Right lobe of liver (tissue), 6 donors: ENCODE measurements at regions not wholly inside any gene's neighbourhood (a gene's known extent, or its start where the extent isn't known, plus 50 kb on each side); places are given as distances from the start of the nearest gene placed in this dataset.

ENCODE experiments used
- ATAC-seq, 4 donors: fragments of 200-7000 bp; cut with Tn5 transposase; one replicate each; pipeline ENCODE4 v1.9.1; 2020; ENCODE audit warnings: mild to moderate bottlenecking in 4 of 4, moderate library complexity in 4 of 4
- DNase-seq, 3 donors: peaks; one replicate each; pipeline ENCODE4 v3.0.0-alpha.2; 2020
- H3K27ac ChIP-seq, 3 donors: fragments of 200-600 bp; one replicate each; pipeline ENCODE4 v1.8.0; 2022
- H3K27me3 ChIP-seq, 2 donors: fragments of 200-600 bp; one replicate each; pipeline ENCODE4 v1.8.0; 2022
- H3K36me3 ChIP-seq, 4 donors: fragments of 200-600 bp; sonication (generic) in 1 of 4; one replicate each; pipeline versions ENCODE4 v1.5.1 to v1.8.0; 2017 to 2022; ENCODE audit warnings: control low read depth in 1 of 4
- H3K4me1 ChIP-seq, 4 donors: fragments of 200-600 bp; sonication (generic) in 1 of 4; one replicate each; pipeline versions ENCODE4 v1.5.1 to v1.8.0; 2017 to 2022; ENCODE audit warnings: control low read depth in 1 of 4
- H3K4me3 ChIP-seq, 3 donors: fragments of 200-600 bp; one replicate each; pipeline ENCODE4 v1.8.0; 2022
- H3K9me3 ChIP-seq, 4 donors: fragments of 200-600 bp; sonication (generic) in 1 of 4; one replicate each; pipeline versions ENCODE4 v1.5.1 to v1.8.0; 2017 to 2022; ENCODE audit warnings: control low read depth in 1 of 4
- POLR2A ChIP-seq: fragments of 450-650 bp; IDR thresholded peaks from one replicate; pipeline ENCODE4 v1.6.1; 2017; ENCODE audit warnings: antibody characterized with exemption, mild to moderate bottlenecking
- WGBS: methylation state at CpG from one replicate; pipeline ENCODE4 v1.1.6; 2018; ENCODE audit warnings: low coverage, low lambda C conversion rate; ENCODE audit not compliant: insufficient coverage; ENCODE audit errors: missing lambda C conversion rate; 5-methylcytosine and 5-hydroxymethylcytosine counted together
- intact Hi-C, 2 donors: fragments of 100-400 bp; cut with DNase I; formaldehyde crosslinking; loops; one replicate each; pipeline versions ENCODE4 v1.11.2 to v1.14.1; 2022
- TF ChIP-seq, protein P1 (sequence below), 4 donors: fragments of 200-600 bp in 3 of 4; fragments of 450-650 bp in 1 of 4; IDR thresholded peaks; one replicate each; pipeline versions ENCODE4 v1.5.1 to v1.8.0; 2016 to 2022; ENCODE audit warnings: antibody characterized with exemption in 4 of 4, mild to moderate bottlenecking in 2 of 4
- donor health status: DM: no; HTN: yes; CAD: no.
- donor health status: DM: no; HTN: no; CAD: no.
- donor health status: DM: no; HTN: no; CAD: no.
- donor health status: DM: no; HTN: yes; CAD: no.
- donor health status: DM: no; HTN: yes; CAD: no.

DNA sequence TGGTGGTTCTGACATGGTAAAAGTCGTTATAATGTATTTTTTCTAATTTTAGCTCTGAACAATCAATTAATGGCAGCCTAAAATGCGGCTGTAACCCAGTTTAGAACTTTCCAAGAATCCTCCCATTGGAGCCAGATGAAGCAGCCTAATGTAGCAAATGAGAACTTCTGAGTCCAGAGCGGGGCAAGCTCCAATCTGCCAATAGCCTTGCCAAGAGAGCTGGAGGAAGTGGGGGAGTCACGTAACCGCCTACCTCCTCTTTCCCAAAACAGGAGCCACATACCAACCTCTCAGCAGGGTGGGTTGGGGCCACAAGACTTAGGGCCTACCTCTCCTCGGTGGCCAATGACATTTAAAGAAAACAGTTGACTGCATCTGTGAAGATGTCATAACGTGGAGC, 230.6 kb downstream of the SOD2 start:
- ATAC-seq (no peak), DNase-seq (no peak)
- intact Hi-C loops = loop anchor here in 1 of 2 donors (10.0 kb wide), 1 partner anchor 288 kb away; no protein-coding TSS in a partner anchor
- Histone ChIP-seq H3K9me3 (no peaks in the 10 kb centered on the region), H3K4me1 (no peaks in the 10 kb centered on the region), H3K4me3 (no peak overlapping the region), H3K36me3 (no peaks in the 10 kb centered on the region), H3K27me3 (no peaks in the 10 kb centered on the region), H3K27ac (no peak overlapping the region)
- TF ChIP-seq, protein P1, sequence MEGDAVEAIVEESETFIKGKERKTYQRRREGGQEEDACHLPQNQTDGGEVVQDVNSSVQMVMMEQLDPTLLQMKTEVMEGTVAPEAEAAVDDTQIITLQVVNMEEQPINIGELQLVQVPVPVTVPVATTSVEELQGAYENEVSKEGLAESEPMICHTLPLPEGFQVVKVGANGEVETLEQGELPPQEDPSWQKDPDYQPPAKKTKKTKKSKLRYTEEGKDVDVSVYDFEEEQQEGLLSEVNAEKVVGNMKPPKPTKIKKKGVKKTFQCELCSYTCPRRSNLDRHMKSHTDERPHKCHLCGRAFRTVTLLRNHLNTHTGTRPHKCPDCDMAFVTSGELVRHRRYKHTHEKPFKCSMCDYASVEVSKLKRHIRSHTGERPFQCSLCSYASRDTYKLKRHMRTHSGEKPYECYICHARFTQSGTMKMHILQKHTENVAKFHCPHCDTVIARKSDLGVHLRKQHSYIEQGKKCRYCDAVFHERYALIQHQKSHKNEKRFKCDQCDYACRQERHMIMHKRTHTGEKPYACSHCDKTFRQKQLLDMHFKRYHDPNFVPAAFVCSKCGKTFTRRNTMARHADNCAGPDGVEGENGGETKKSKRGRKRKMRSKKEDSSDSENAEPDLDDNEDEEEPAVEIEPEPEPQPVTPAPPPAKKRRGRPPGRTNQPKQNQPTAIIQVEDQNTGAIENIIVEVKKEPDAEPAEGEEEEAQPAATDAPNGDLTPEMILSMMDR (IDR thresholded peaks at IDR 0.05) = no peak
- no peak for TF ChIP-seq POLR2A
- WGBS = 56% methylated on average over 5 of the region's 7 CpGs

DNA sequence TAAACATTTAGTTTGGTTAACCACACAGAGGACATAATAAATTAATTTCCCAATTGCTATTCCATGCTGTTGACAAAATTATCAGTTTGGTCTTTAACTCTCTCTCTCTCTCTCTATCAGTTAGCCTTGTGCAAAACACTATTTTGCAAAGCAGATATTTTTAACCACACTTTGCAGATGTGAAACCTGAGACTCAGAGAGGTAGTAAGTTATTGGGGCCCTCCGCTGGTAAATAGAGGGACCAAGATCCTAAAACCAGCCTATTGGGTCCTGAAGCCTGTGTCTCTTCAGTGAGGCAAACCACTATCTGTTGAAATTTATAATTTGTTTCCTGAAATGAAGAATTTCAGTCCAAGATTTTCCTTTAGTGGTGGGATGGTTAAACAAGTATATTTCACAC, 231.0 kb downstream of the SOD2 start:
- Histone ChIP-seq H3K36me3 (no peaks in the 10 kb centered on the region), H3K9me3 (no peaks in the 10 kb centered on the region), H3K27me3 (no peaks in the 10 kb centered on the region), H3K4me1 (no peaks in the 10 kb centered on the region), H3K4me3 (no peak overlapping the region), H3K27ac (no peak overlapping the region)
- DNase-seq = no peak
- intact Hi-C loops = loop anchor here in 1 of 2 donors (10.0 kb wide), 1 partner anchor 287 kb away; no protein-coding TSS in a partner anchor
- 90% methylated on average over 1 of the region's 1 CpG for WGBS
- no peak for TF ChIP-seq POLR2A
- TF ChIP-seq, protein P1 (IDR thresholded peaks at IDR 0.05) = no peak
- ATAC-seq = no peak

DNA sequence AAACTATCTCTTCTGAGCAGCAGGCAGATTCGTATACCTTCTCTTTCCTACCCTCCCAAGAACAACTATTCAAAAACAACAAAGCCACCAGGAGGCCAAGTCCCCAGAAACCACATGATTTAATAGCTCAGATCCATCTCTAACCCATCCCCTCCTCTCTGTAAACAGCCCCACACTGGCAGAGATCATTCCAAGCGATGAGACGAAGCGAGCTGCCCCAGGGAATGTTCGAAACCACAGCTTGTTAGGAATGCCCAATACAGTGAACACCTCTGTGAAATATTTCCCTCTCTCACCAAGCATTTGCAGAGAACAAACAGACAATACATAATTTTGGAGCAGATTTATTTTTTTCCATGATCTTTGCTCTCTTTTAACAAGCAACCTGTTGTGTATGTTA, 231.8 kb downstream of the SOD2 start:
- H3K9me3 ChIP-seq = no peaks in the 10 kb centered on the region
- intact Hi-C loops = loop anchor here in 1 of 2 donors (10.0 kb wide), 1 partner anchor 286 kb away; no protein-coding TSS in a partner anchor
- WGBS = 83% methylated on average over 5 of the region's 5 CpGs
- H3K27ac ChIP-seq = no peak overlapping the region
- TF ChIP-seq, protein P1 (IDR thresholded peaks at IDR 0.05) = no peak
- no peak for TF ChIP-seq POLR2A
- H3K27me3 ChIP-seq = no peaks in the 10 kb centered on the region
- ATAC-seq (no peak), DNase-seq (no peak)
- H3K4me3 ChIP-seq = no peak overlapping the region
- no peaks in the 10 kb centered on the region for H3K36me3 ChIP-seq
- no peaks in the 10 kb centered on the region for H3K4me1 ChIP-seq

DNA sequence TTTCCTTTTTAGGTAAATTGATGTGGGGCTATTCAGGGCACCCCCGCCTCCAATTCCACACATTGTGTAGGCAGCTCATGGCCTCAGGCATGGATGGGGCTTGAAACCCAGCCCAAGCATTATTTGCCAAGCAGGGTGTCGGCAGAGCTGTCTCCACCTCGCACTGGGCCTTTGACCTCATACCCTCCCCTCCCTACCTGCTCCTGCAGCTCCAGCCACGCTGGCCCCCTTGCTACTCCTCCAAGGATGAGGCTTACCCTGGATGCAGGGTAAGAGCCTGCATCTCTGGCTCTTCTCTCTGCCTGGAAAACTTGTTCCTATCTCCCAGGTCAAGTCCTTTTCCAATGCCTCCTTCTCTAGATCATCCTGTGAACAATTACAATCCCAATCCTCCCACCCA, 232.6 kb downstream of the SOD2 start:
- no peak for ATAC-seq
- DNase-seq = no peak
- H3K4me3 ChIP-seq = no peak overlapping the region
- intact Hi-C loops = loop anchor here in 1 of 2 donors (10.0 kb wide), 1 partner anchor 286 kb away; no protein-coding TSS in a partner anchor
- no peaks in the 10 kb centered on the region for H3K9me3 ChIP-seq
- WGBS = 60% methylated on average over 1 of the region's 4 CpGs
- no peaks in the 10 kb centered on the region for H3K4me1 ChIP-seq
- no peaks in the 10 kb centered on the region for H3K27me3 ChIP-seq
- no peak for TF ChIP-seq POLR2A
- TF ChIP-seq, protein P1 (IDR thresholded peaks at IDR 0.05) = no peak
- no peak overlapping the region for H3K27ac ChIP-seq
- no peaks in the 10 kb centered on the region for H3K36me3 ChIP-seq

DNA sequence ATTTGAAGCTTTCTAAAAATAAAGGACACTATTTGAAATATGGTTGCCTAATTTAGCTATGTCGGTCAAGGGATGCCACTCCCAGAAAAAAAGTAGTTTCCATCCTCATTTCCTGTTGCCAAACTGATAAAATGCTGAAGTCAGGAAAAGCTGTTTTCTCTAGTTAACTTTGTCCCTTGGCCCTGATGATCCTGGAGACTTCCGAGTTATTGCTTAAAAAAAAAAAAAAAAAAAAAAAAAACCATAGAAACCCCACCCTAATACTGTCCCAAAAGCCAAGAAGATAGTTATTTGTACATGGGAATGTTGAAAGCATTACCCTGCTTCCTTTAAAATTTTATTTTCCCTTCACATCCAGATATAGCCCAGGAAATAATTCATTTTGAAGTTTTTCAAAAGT, 236.7 kb downstream of the SOD2 start:
- peak in 3 of 4 donors; percentile 38 to 41 (median 40) for ATAC-seq

More for the DNA sequence above, 236.7 kb downstream of the SOD2 start:
- Histone ChIP-seq H3K36me3 (no peaks in the 10 kb centered on the region), H3K4me1 (no peaks in the 10 kb centered on the region), H3K27me3 (no peaks in the 10 kb centered on the region), H3K4me3 (no peak overlapping the region), H3K27ac (no peak overlapping the region), H3K9me3 (no peaks in the 10 kb centered on the region)
- no peak for DNase-seq
- 8% methylated on average over 2 of the region's 2 CpGs for WGBS
- intact Hi-C loops = no loop called here
- no peak for TF ChIP-seq POLR2A
- TF ChIP-seq, protein P1 (IDR thresholded peaks at IDR 0.05) = no peak
